ENCODE measurements at regions not wholly inside any gene's neighbourhood (a gene's known extent, or its start where the extent isn't known, plus 50 kb on each side); places are given as distances from the start of the nearest gene placed in this dataset.

- Histone ChIP-seq H3K4me1 (ENCODE audit: control insufficient read depth in 1 of 2, insufficient read depth in 2 of 2, low read length in 2 of 2) (no peaks in the 10 kb centered on the region), H3K79me2 (ENCODE audit: insufficient read depth, low read length) (no peaks in the 10 kb centered on the region), H3K9me3 (replicated peaks in 1 of 2; ENCODE audit: control insufficient read depth in 1 of 2, insufficient read depth in 1 of 2, low read length in 2 of 2) (no peaks in the 10 kb centered on the region), H3K27ac (ENCODE audit: low read depth in 1 of 2, low read length in 2 of 2) (no peak overlapping the region), H3K36me3 (replicated peaks in 1 of 2; ENCODE audit: control insufficient read depth in 1 of 2, insufficient read depth in 2 of 2, low read length in 2 of 2) (no peaks in the 10 kb centered on the region), H3K4me2 (replicated peaks; ENCODE audit: extremely low read depth, low read length, poor library complexity, severe bottlenecking) (no peak overlapping the region), H4K20me1 (ENCODE audit: insufficient read depth, low read length) (no peaks in the 10 kb centered on the region), H3K9ac (ENCODE audit: insufficient read depth, low read length, poor library complexity, severe bottlenecking) (no peak overlapping the region), H2AFZ (ENCODE audit: insufficient read depth, low read depth, low read length, poor library complexity, severe bottlenecking) (no peak overlapping the region), H3K4me3 (replicated peaks in 1 of 3; ENCODE audit: low read depth in 2 of 3, low read length in 3 of 3) (no peak overlapping the region), H3K27me3 (ENCODE audit: control insufficient read depth in 2 of 2, insufficient read depth in 2 of 2, low read length in 2 of 2) (no peaks in the 10 kb centered on the region)
- H3K27me3 Mint-ChIP-seq (ENCODE audit: low read depth in 3 of 3): peaks cover 1 to 5% (median 4%) of the 10 kb centered on the region in 3 donors
- no peaks in the 10 kb centered on the region for H3K4me1 Mint-ChIP-seq
- H3K36me3 Mint-ChIP-seq: no peaks in the 10 kb centered on the region
- no peak for TF ChIP-seq CTCF (IDR thresholded peaks at IDR 0.05)
- H3K9me3 Mint-ChIP-seq: peaks cover 0 to 6% (median 0%) of the 10 kb centered on the region in 7 donors
- no peak overlapping the region for H3K27ac Mint-ChIP-seq
- no peak for DNase-seq
- intact Hi-C loops (cut with micrococcal nuclease): no loop called here
- H3K4me3 Mint-ChIP-seq: no peak overlapping the region
- 92% methylated on average over 5 of the region's 6 CpGs for WGBS (ENCODE audit: insufficient coverage)
These were observed 187.2 kb upstream of the CXCL12 start for GRCh38 chr10:44572146-44572545.

- Mint-ChIP-seq H3K4me3 (no peak overlapping the region), H3K9me3 (peaks cover 0 to 6% (median 0%) of the 10 kb centered on the region in 7 donors), H3K27me3 (ENCODE audit: low read depth in 3 of 3) (peaks cover 1 to 4% (median 4%) of the 10 kb centered on the region in 3 donors), H3K4me1 (no peaks in the 10 kb centered on the region), H3K27ac (no peak overlapping the region), H3K36me3 (no peaks in the 10 kb centered on the region)
- Histone ChIP-seq H3K9ac (ENCODE audit: insufficient read depth, low read length, poor library complexity, severe bottlenecking) (no peak overlapping the region), H3K27me3 (ENCODE audit: control insufficient read depth in 2 of 2, insufficient read depth in 2 of 2, low read length in 2 of 2) (no peaks in the 10 kb centered on the region), H3K9me3 (replicated peaks in 1 of 2; ENCODE audit: control insufficient read depth in 1 of 2, insufficient read depth in 1 of 2, low read length in 2 of 2) (no peaks in the 10 kb centered on the region), H3K4me2 (replicated peaks; ENCODE audit: extremely low read depth, low read length, poor library complexity, severe bottlenecking) (no peak overlapping the region), H2AFZ (ENCODE audit: insufficient read depth, low read depth, low read length, poor library complexity, severe bottlenecking) (no peak overlapping the region), H3K27ac (ENCODE audit: low read depth in 1 of 2, low read length in 2 of 2) (no peak overlapping the region), H3K4me1 (ENCODE audit: control insufficient read depth in 1 of 2, insufficient read depth in 2 of 2, low read length in 2 of 2) (no peaks in the 10 kb centered on the region), H3K36me3 (replicated peaks in 1 of 2; ENCODE audit: control insufficient read depth in 1 of 2, insufficient read depth in 2 of 2, low read length in 2 of 2) (no peaks in the 10 kb centered on the region), H3K79me2 (ENCODE audit: insufficient read depth, low read length) (no peaks in the 10 kb centered on the region), H4K20me1 (ENCODE audit: insufficient read depth, low read length) (no peaks in the 10 kb centered on the region), H3K4me3 (replicated peaks in 1 of 3; ENCODE audit: low read depth in 2 of 3, low read length in 3 of 3) (no peak overlapping the region)
- DNase-seq: no peak
- intact Hi-C loops (cut with micrococcal nuclease): no loop called here
- no CpG with 5 or more reads among the region's 1 CpG for WGBS (ENCODE audit: insufficient coverage)
- no peak for TF ChIP-seq CTCF (IDR thresholded peaks at IDR 0.05)
These were observed 188.9 kb upstream of the CXCL12 start for GRCh38 chr10:44573821-44574220.

All from CD14-positive monocyte (primary cell).